HG03097 (cell line): ENCODE measurements at regions not wholly inside any gene's neighbourhood (a gene's known extent, or its start where the extent isn't known, plus 50 kb on each side); places are given as distances from the start of the nearest gene placed in this dataset.
"Not testable (repeated sequence)": the region's sequence is repeated elsewhere in the genome, so short reads cannot be mapped to it uniquely, and the experiment has no call there.

ENCODE experiments used
- ATAC-seq: cut with Tn5 transposase; IDR thresholded peaks from one replicate; pipeline ENCODE4 v1.9.1; 2021; ENCODE audit not compliant: unreplicated experiment, low FRiP score

DNA sequence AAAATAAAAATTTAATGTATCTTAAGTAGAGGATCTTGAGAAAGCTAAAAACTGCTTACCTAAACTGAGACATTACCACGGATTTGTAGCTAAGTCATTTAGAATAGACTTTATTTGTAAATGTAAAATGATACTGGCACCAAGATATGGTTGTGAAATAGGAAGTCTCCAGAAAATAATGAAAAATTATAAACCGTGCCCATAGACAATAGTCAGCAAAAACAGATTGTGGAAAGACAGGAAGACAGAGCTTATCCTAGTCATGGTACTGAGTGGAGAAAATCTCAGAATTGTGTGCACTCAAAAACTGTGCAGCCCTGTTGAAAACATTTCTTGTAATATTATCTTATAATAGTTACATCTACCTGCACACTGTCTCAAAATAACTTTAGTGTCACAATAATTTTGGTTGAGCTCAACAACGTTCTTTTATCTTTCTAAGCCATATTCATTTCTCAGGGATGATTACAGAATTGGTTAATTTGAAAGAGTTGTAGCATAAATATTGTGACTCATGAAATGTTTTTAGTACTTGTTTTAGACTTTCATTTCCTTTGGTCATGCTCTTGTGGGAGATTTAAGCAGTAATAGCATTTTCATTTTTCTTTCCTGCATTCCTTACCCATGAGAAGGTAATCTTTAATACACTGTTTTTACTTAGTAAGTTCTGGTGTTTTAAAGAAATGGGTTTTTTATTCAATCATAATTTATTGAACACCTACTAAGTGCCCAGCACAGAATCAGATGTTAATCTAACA lies 174.5 kb downstream of the SOX4 start:
- no peak for ATAC-seq

DNA sequence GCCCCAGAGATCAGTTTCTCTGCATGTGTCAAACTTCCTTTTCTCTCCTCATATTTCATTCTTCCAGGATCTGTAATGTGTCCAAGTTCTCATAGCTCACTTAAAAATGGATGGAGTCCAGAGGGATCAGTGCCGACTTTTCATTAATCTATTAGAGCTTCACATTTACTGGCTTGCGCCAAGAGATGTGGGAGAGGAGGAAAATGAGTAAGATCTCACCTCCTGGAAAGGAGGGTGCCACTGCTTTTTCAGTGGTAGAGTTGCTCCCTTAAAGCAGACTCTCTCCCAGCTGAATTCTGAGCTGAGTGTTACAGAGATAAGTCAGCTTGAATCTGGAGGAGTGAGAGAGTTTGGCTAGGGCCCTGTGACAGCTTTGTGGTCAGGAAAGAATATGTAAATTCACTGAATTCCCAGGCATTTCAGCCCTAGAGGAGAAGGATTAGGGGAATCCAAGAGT lies 175.9 kb downstream of the SOX4 start:
- ATAC-seq, result no peak

DNA sequence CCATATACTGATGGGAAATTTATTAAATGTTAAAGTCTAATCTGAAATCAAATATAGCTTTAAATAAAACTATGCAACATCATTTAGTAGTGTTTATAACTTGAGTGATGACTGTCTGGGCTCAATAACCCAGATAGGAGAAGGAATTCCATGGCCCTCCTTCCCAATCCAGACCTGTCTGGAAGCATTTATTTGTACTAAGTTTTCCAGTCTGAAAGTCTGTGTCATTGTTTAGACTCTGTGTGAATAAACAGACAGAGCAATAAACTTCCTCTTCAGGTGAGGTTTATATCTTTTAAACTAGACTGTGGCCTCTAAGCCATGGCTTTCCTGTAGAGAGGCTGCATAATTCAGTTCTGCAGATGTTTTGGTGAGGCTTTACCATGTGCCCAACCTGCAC lies 176.4 kb downstream of the SOX4 start:
- ATAC-seq, result no peak

DNA sequence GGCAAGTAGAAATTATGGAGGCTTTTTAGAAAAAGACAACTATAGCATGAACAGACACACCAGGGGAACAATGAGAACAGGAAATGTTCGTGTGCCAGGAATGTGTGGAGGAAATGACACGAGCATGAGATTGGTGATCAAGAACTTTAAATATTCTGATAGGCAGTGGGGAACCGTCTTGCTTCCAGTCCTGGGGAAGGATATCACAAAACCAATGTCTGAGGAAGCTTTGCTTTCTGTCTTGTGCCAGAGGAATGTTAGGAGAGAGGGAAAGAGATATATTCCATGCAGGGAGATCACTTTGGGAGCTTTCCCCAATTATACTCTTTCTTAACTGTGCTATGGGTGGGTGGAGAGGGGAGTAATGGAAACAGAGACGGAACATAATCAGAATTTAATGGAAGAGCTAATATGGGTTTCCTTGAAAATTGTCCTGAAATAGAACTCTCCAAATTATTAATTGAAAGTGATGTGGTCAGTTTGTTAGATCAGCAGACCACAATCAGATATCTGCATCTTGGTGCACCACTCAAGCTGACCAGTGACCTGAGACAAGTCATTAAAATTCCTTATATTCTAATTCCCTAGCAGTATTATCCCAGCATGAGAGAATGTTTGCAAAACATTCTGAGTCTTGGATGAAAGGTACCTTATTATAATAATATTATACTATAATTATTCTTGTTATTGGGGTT lies 178.2 kb downstream of the SOX4 start:
- ATAC-seq, result no peak

DNA sequence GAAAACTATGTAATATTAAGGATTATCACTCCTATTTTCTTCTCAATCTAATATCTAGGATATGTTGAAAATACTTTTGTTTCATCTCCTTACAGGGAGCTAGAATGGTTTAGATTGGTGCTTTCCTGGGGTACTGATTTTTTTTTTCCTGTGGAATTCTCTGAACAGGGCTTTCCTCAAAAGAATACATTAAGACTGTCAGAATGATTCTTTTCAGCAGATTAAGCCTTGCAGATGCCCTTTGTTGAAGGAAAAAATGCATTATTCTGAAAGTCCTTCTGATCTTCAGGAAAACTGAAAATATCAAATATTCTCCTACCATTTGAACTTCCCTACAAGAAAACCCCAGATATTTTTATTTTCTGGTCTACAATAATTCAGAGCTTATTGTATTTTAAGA lies 178.9 kb downstream of the SOX4 start:
- ATAC-seq, result no peak

DNA sequence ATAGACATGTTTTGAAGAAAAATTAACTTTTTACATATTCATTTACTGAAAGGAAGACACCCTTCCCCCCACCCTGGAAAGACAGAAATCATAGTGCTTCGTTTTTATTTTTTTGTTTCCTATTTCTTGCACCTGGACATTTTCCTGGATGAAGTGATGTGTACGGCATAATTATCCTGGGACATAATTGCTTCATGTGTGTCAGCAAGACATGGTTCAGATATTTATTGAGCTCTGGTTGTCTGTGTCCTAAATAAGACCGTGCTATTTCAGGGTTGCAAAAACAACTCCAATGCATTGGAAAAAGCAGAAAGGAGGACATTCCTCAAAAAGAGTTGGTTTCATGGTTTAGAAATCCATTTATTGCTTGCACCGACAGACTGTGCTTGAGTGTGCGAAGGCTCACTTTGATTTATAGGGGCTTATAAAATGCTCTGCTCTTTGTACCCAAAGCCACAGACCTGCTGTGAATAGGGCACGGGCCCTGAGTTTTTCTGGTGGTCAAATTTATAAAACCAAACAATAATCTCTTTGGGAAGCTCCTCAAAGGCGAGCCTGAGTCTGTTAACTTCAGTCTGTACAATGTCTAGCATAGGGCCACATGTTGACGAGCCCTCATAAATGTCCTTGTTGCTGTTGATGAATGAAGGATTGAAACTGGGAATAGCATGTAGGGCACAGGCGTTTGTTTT lies 179.5 kb downstream of the SOX4 start:
- no peak for ATAC-seq

DNA sequence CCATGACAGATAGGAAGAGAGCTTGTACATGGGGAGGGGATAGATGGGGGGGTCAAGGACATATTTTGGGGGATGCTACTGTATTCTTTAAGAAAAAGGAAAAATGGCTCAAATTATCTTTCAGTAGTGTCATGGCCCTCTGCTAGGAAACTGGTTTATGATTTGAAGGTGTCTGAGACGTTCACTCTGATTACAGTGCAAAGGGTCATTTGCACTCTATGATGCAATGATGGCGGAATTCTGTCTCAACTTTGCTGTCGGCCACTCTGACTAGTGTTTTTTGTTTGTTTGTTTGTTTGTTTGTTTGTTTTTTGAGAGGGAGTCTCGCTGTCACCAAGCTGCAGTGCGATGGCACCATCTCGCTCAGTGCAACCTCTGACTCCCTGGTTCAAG lies 180.0 kb downstream of the SOX4 start:
- no peak for ATAC-seq

DNA sequence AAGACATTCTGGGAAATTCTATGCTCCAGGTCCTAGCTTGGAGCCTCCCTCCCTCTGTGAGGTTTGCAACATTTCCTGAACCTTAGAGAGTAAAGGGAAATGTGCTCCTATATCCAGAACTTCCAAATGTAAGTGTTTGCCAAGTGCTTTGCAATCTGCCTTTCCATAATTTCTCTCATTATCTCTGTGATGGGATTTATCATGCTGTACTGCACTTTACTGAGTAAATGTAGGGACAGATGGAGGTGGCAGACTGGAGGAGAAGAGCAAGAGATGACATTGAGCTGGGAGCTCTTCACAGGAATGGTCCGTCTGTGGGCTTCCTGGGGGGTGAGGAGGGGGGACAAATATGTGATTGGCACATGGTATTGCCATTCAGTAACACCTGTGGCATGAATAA lies 184.3 kb downstream of the SOX4 start:
- no peak for ATAC-seq

DNA sequence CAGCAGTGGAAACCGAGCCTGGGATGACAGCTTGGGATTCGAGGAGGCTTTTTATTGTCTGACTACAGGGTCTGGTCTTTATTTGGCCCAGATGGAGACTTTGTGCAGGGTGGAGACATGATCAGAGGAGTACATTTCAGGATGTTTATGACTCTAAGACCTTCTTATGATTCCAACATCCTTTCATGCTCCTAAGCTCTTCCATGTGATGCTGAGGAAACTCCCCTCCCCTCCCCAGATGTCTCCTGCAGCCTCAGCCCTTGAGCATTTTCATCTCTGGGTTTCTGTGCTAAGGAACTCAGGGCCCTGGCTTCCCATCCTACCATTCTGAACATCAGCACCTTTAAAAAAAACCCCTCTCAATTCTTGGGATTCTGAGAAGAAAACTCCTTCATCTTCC lies 186.6 kb downstream of the SOX4 start:
- ATAC-seq, result no peak

DNA sequence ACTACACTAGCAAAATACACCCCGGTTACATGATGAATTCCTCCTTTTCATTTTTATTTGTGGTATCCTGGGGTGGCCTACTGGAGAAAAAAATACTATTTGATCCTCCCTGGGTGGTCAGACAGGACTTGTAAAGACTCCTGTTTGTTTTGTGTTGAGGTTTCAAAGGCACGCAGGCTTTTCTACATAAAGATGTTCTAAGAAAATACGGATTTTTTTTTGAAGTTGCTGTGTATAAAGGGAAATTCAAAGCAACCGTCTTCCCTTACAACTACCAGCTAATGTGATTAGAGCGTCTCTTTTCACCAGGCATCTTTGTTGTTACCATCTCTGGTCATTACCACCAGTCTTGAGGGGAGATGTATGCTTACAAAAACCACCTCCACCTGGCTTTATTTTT lies 187.1 kb downstream of the SOX4 start:
- ATAC-seq, result no peak

DNA sequence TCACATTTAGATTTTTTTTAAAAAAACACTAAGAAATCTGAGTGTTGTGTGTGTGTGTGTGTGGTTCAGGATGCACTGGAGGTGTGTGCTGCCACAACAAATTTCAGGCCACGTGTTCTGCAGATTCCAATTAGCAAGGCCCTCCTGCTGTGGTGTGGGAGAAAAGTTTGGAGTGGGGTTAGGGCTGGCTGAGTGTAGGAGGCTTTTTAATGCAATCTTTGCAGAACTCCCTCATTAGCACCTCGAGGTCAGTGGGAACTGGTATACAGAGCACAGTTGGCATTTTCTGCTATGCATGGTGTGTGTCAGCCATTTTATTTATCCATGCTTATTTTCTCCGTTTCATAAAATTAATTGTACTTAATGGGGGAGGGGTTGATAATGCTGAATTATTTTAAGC lies 187.6 kb downstream of the SOX4 start:
- no peak for ATAC-seq

DNA sequence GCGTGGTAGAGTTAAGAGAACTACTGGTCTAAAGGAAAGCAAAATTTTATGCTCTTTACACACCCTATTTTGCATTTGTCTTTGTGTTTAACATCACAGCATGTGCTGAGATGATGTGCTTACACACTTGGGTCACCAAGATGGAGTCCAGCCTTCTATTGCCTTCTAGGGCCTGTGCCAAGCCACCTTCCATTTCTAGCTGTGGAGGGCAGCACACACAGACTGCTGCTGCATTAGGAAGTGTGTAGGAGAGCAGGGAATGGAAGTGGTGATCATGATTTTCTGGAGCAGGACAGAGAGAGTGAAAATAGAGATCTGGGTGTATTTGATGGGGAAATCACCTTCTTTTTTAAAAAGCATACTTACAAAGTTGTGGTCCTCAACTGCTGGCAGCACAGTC lies 191.6 kb downstream of the SOX4 start:
- no peak for ATAC-seq

DNA sequence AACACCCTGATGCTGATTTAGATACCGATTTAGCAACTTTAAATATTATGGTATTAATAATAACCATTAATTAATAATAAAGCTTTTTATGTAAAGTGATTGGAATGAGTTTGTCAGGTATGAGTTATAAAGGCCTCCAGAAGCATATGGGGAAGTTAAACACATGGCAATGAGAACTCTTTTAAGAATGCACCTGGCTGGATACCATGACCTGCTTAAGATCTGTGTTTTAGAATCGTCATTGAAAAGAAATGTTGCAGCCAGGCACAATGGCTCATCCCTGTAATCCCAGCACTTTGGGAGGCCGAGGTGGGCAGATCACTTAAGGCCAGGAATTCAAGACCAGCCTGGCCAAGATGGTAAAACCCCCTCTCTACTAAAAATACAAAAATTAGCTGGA lies 197.5 kb downstream of the SOX4 start:
- ATAC-seq, result no peak

DNA sequence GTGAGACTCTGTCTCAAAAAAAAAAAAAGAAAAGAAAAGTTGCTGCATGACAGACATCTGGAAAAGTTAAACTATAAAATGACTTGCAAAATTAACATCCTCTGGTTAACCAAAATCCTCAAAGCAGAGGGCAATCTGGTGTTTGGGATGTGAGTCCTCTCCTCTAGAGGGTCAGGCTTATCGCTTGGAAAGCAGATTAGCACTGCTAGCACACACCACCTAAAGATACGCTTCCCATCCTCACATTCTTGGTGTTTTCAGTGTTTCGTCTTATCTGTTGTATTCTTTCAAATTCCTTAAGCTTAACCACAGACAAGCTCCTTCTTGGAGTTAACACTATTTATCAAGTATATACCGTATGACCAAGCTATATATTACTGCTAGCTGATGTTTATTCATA lies 198.0 kb downstream of the SOX4 start:
- no peak for ATAC-seq

DNA sequence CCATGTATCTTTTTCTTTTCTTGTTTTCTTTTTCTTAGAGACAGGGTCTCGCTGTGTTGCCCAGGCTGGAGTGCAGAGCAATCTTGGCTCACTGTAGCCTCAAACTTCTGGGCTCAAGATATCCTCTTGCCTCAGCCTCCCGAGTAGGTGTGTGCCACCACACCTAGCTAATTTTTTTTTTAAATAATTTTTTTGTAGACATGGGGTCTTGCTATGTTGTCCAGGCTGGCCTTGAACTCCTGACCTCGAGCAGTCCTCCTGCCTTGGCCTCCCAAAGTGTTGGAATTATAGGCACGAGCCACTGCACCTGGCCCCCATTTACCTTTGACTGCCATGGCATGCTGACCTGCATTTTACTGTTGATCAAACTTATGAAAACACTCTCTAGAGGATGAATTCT lies 198.6 kb downstream of the SOX4 start:
- ATAC-seq, result no peak

DNA sequence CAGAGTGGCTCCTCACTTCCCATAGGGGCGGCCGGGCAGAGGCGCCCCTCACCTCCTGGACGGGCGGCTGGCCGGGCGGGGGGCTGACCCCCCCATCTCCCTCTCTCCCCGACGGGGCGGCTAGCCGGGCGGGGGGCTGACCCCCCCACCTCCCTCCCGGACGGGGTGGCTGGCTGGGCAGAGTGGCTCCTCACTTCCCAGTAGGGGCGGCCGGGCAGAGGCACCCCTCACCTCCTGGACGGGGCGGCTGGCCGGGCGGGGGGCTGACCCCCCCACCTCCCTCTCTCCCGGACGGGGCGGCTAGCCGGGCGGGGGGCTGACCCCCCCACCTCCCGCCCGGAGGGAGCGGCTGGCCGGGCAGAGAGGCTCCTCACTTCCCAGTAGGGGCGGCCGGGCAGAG lies 203.4 kb downstream of the SOX4 start:
- ATAC-seq, result not testable (repeated sequence)

DNA sequence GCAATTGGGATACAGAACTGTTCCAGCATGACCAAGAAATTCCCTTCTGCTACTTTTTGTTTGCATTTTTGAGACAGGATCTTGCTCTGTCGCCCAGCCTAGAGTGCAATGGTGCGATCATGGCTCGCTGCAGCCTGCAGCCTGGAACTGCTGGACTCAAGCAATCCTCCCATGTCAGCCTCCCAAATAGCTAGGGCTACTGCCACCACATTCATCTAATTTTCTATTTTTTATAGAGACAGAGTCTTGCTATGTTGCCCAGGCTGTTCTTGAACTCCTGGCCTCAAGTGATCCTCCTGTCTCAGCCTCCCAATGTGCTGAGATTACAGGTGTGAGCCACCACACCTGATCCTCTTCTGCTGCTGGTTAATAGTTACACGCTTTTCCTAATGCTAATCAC lies 204.9 kb downstream of the SOX4 start:
- no peak for ATAC-seq

DNA sequence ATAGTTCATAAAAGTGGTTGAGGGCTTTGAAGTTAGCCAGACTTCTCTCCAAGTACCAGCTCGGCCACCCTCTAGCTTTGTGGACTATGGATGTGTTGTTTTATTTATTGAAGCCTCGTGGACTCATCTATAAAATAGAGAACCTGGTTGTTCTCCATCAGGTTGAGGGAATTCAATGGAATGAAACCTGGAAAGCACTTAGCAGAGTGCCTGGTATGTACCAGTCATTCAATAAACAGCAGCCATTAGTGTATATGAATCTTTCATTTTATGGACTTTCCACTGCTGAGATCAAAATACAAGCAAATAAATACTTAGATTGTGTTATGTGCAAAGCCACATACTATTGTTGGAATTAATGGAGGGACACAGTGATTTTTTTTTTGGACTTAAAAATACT lies 206.8 kb downstream of the SOX4 start:
- no peak for ATAC-seq

DNA sequence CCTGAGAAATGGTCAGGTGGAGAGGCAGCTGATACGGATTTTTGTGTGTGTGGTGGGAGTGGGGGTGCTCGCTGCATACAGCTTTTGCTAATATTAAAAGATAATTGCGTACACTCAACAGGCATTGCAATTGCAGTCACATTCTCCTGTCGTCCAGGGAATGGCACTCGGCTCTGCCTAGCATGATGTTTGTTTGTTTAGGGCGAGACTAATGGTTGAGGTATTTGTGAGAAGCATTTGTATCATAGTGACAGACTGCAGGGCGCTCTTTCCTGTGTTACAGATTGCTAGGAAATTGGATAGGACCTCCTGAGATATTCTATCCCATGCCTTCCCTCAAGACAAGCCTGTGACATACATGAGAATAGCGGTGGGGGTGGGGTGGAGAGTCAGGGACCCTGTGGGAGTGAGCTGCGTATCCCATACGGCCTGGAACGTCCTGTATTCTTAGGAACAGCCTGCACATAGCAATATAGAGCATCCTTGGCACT lies 207.4 kb downstream of the SOX4 start:
- no peak for ATAC-seq

DNA sequence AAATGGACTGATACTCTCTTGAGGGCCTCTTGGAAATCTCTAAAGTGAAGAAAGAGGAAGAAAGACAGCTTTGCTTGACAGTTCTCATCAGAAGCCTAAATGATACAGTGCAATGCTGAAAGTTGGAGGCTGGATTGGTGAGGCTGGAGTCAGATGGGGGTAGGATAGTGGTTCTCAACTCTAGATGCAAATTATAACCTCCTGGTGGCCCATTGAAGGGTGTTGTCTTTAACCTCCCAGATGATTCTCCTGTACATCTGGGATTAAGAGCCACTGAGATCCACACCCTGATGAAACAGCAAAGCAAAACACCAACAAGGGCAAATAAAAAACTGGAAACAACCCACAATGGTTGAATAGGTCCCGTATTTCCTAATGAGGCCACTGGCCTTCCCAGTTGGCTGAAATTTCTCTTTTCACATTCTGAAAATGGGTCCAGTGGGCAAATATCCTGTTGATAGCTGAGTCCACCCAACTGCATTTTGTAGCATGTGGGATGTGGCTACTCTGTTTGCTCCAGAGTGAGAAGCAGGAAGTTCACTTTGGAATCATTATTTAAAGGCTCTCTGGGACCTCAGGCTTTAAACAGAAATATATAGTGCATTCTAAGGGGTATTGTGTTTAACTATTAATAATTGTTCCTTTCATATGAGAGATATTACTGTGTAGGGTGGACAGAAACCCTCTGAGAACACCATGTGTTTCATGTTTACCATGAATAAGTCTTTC lies 208.1 kb downstream of the SOX4 start:
- no peak for ATAC-seq
